SK-N-SH treated with all-trans-retinoic acid at 6 μM for 48 hours (cell line): ENCODE measurements at regions not wholly inside any gene's neighbourhood (a gene's known extent, or its start where the extent isn't known, plus 50 kb on each side); places are given as distances from the start of the nearest gene placed in this dataset.

Experiments used
- CREB5 ChIP-seq: fragments of 250-450 bp; sonication (Bioruptor Pico); IDR thresholded peaks from 2 replicates; pipeline ENCODE4 v1.5.1; 2020; ENCODE audit warnings: low read depth, mild to moderate bottlenecking, moderate library complexity
- CSRNP3 ChIP-seq: fragments of 250-450 bp; sonication (Bioruptor Pico); IDR thresholded peaks from 2 replicates; pipeline ENCODE4 v1.5.1; 2021; ENCODE audit warnings: mild to moderate bottlenecking, moderate library complexity
- PATZ1 ChIP-seq: fragments of 250-450 bp; sonication (Bioruptor Pico); IDR thresholded peaks from 2 replicates; pipeline ENCODE4 v1.8.0; 2020; ENCODE audit warnings: mild to moderate bottlenecking, moderate library complexity, borderline replicate concordance
- ZFP3 ChIP-seq: fragments of 250-450 bp; sonication (Bioruptor Pico); IDR thresholded peaks from 2 replicates; pipeline ENCODE4 v1.5.0; 2020; ENCODE audit warnings: mild to moderate bottlenecking, moderate library complexity
- ZFP30 ChIP-seq: fragments of 450-650 bp; formaldehyde crosslinking; IDR thresholded peaks from 2 replicates; pipeline ENCODE4 v1.5.0; 2022; ENCODE audit warnings: mild to moderate bottlenecking, moderate library complexity
- ZNF70 ChIP-seq: fragments of 450-650 bp; formaldehyde crosslinking; IDR thresholded peaks from 2 replicates; pipeline ENCODE4 v1.5.0; 2020; ENCODE audit warnings: mild to moderate bottlenecking, moderate library complexity

GRCh38 chr6:15897063-15897876 lies 231.6 kb upstream of the MYLIP start:
- TF ChIP-seq CREB5 (no peak), ZNF70 (CRISPR knock-in tag) (no peak), ZFP30 (CRISPR knock-in tag) (no peak), PATZ1 (CRISPR knock-in tag) (no peak), ZFP3 (CRISPR knock-in tag) (no peak), CSRNP3 (CRISPR knock-in tag) (no peak)
